Coronary artery (tissue), 2 donors: ENCODE measurements at regions not wholly inside any gene's neighbourhood (a gene's known extent, or its start where the extent isn't known, plus 50 kb on each side); places are given as distances from the start of the nearest gene placed in this dataset.
"Not testable (repeated sequence)": the region's sequence is repeated elsewhere in the genome, so short reads cannot be mapped to it uniquely, and the experiment has no call there.

Experiments used
- DNase-seq: peaks from one replicate; pipeline ENCODE4 v3.0.0-alpha.2; 2017; ENCODE audit warnings: low spot score
- H3K27ac ChIP-seq, 2 donors: fragments of 200-600 bp; sonication (generic); one replicate each; pipeline ENCODE4 v1.5.1; 2016 to 2019
- H3K4me3 ChIP-seq: fragments of 200-600 bp; sonication (generic); 2 replicates; pipeline ENCODE4 v1.5.1; 2016; ENCODE audit warnings: mild to moderate bottlenecking, moderate library complexity
- CTCF ChIP-seq: fragments of 200-600 bp; sonication (generic); IDR thresholded peaks from one replicate; pipeline ENCODE4 v1.5.1; 2019; ENCODE audit warnings: antibody characterized with exemption

DNA sequence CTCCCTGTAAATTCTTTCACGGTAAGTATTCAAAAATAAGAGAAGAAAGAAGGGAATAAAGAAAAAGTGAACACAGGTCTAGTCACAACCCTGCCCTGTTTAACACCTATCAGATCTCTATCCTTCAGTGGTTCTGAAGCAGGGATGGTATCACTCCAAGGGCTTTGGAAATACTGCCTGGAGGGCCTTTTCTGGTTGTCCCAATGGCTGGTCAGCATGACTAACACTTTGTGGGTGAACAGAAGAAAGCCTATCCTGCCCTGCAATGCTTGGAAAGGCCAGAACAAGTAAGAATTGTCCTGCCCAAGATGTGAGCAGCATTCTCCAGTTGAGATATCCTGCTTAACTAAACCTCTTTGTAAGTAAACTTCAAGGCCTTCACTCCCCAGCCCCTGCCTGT, 124.9 kb downstream of the TMEM167A start:
- no peak for TF ChIP-seq CTCF
- no peak for DNase-seq
- Histone ChIP-seq H3K27ac (no peak overlapping the region), H3K4me3 (no peak overlapping the region)

DNA sequence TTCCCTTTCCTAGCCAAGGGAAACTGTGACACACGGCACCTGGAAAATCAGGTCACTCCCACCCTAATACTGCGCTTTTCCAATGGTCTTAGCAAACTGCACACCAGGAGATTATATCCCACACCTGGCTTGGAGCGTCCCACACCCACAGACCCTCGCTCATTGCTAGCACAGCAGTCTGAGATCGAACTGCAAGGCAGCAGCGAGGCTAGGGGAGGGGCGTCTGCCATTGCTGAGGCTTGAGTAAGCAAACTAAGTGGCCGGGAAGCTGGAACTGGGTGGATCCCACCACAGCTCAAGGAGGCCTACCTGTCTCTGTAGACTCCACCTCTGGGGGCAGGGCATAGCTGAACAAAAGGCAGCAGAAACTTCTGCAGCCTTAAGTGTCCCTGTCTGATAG, 132.9 kb downstream of the TMEM167A start:
- not testable (repeated sequence) for H3K27ac ChIP-seq, DNase-seq, H3K4me3 ChIP-seq

DNA sequence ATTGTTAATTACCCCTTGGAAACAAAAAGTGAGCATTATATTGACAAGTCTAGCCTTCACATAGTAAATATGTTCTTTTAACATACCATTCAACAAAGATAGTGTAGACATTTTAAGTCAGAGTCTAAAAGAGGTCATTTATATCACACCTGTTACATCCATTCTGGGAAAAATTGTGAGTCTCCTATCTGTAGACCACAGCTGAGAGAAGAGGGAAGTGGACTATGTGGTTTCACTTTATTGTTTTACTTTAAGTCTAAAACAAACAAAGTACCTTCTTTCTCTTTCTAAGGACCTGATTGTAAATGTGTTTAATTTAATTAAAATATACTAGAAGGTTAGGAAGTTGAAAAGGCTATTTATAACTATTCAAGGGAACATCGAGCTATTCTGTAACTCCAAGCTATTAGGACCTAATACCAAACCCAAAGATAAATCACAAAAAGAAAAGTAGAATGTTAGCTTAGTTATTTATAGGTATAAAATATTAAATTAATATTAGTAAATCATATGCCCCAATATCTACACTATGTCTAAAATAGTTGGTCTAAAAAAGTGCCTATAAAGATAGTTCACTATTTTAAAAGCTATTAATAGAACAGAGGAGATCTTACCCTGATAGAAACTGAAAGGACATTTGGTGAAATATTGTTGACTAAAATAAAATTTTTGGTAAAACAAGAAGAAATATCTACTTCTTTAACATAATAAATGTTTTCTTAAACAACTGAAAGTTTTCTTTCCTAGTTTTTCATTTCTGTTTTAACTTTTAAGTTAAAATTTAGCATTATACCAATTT, 134.9 kb downstream of the TMEM167A start:
- H3K27ac ChIP-seq = no peak overlapping the region
- no peak overlapping the region for H3K4me3 ChIP-seq
- no peak for DNase-seq
- no peak for TF ChIP-seq CTCF

DNA sequence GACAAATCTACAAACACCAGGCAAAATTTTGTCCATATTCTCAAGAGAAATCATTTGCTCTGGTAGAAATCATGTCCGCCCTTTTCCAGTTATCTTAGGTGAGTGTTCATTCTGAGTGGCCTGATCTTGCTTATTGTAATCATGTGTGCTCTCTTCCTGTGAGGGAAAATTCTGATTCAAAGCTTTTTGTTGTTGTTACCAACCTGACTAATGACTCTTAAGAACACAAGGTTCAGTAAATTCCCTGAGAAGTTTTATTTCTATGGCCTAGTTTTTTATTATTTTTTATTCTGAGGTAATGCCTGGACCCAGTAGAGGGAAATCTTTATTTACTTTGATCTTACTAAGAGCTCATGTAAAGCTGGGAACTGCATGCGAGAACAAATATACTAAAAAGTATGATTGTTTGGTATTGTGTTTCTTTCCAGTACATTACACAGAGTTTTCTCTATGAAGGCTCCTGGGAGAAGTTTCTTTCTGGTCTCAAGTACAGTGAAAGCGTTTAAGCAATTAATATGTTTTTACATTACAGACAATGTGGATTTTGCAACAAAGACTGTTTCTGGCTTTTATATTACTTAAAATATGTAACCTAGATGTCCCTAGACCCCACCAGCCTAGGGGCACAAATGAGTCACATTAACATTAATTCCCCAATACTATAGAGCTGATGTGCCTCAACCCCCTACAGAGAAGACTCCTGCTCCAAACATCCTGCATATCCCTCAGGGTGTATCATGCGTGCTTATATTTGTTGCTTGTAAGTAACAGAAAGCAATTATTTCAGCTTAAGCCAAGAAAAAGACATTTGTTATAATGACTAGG, 138.1 kb downstream of the TMEM167A start:
- Histone ChIP-seq H3K27ac (no peak overlapping the region), H3K4me3 (no peak overlapping the region)
- no peak for DNase-seq
- no peak for TF ChIP-seq CTCF

GRCh38 chr5:82932473-82933220, 144.5 kb downstream of the TMEM167A start:
- not testable (repeated sequence) for DNase-seq, H3K4me3 ChIP-seq, H3K27ac ChIP-seq

- Histone ChIP-seq H3K27ac (no peak overlapping the region), H3K4me3 (no peak overlapping the region)
- DNase-seq = no peak
- TF ChIP-seq CTCF = no peak
These were observed 146.1 kb downstream of the TMEM167A start for GRCh38 chr5:82931110-82931509.

DNA sequence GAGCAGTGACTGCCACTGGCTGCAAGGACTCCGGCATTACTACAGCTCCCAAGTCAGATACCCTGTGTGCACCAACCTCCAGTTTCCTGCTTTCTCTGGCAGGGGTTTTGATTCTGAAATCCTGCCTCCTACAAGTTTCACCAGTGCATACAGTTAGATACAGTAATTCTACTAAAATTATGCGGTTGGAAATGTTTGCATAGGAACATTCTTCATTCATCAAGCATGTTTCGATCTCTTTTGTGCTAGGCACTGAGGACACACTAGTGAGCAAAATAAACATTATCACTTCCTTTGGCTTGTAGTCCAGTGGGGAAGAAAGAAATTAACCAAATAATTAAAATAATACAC, 152.2 kb downstream of the TMEM167A start:
- Histone ChIP-seq H3K27ac (no peak overlapping the region), H3K4me3 (no peak overlapping the region)
- no peak for TF ChIP-seq CTCF
- no peak for DNase-seq
